Muscle layer of colon (tissue), 2 donors: ENCODE measurements at regions not wholly inside any gene's neighbourhood (a gene's known extent, or its start where the extent isn't known, plus 50 kb on each side); places are given as distances from the start of the nearest gene placed in this dataset.

Experiments used
- H3K27ac ChIP-seq: one replicate; pipeline ENCODE4 v1.7.0; 2013; ENCODE audit warnings: low read depth, mild to moderate bottlenecking, low read length, moderate library complexity
- H3K27me3 ChIP-seq, 2 donors: one replicate each; pipeline ENCODE4 v1.7.0; 2013; ENCODE audit warnings: low read length in 2 of 2, mild to moderate bottlenecking in 2 of 2; ENCODE audit not compliant: insufficient read depth in 2 of 2, control insufficient read depth in 1 of 2
- H3K36me3 ChIP-seq: one replicate; pipeline ENCODE4 v1.7.0; 2013; ENCODE audit warnings: mild to moderate bottlenecking, low read length; ENCODE audit not compliant: insufficient read depth
- H3K4me1 ChIP-seq: one replicate; pipeline ENCODE4 v1.7.0; 2013; ENCODE audit warnings: mild to moderate bottlenecking, low read length; ENCODE audit not compliant: insufficient read depth
- H3K4me3 ChIP-seq, 2 donors: one replicate each; pipeline ENCODE4 v1.7.0; 2013; ENCODE audit warnings: low read length in 2 of 2, low read depth in 1 of 2, mild to moderate bottlenecking in 1 of 2, moderate library complexity in 1 of 2
- H3K9ac ChIP-seq: one replicate; pipeline ENCODE4 v1.7.0; 2013; ENCODE audit warnings: low read length
- H3K9me3 ChIP-seq: one replicate; pipeline ENCODE4 v1.7.0; 2013; ENCODE audit warnings: mild to moderate bottlenecking, low read length
- donor health status: abdominal sarcoma.
- donor health status: Adenocarcinoma of cecum.

DNA sequence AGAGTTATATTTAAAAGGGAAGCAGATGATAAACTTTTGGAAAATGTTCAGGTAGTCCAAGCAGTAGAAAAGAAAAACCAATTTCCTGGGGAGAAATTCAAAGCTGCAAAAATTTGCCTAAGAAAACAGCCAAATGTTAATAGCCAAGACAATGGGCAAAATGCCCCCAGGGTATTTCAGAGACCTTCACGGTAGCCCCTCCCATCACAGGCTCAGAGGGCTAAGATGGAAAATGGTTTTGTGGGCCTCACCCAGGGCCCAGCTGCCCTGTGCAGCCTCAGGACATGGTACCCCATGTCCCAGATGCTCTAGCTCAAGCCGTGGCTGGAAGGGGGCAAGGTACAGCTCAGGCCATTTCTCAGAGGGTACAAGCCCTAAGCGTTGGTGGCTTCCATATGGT lies 391.0 kb downstream of the ZIC4 start:
- Histone ChIP-seq H3K9me3 (no peaks in the 10 kb centered on the region), H3K27ac (no peak overlapping the region), H3K4me3 (no peak overlapping the region), H3K4me1 (no peaks in the 10 kb centered on the region), H3K9ac (no peak overlapping the region), H3K36me3 (no peaks in the 10 kb centered on the region), H3K27me3 (no peaks in the 10 kb centered on the region)

DNA sequence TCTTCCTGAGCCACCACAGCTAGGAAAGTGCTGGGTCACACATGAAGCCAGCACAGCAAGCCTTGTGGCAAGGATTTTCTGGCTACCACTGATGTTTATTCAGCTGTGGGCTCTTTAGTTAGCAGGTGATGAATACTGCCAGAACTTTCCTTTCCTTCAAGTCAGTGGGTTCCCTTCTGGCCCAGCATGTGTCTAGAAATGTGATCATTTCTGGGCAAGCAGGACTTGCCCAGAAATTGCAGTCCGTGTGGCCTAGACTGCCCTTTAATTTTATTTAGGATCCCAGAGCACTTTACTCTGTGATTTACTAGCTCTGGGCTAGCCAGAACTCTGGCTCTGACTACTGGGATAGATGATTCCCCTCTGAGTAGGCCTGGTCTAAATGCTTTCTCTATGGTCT lies 397.5 kb downstream of the ZIC4 start:
- no peaks in the 10 kb centered on the region for H3K4me1 ChIP-seq
- no peaks in the 10 kb centered on the region for H3K36me3 ChIP-seq
- H3K9me3 ChIP-seq: no peaks in the 10 kb centered on the region
- no peak overlapping the region for H3K27ac ChIP-seq
- no peak overlapping the region for H3K4me3 ChIP-seq
- no peaks in the 10 kb centered on the region for H3K27me3 ChIP-seq
- no peak overlapping the region for H3K9ac ChIP-seq

DNA sequence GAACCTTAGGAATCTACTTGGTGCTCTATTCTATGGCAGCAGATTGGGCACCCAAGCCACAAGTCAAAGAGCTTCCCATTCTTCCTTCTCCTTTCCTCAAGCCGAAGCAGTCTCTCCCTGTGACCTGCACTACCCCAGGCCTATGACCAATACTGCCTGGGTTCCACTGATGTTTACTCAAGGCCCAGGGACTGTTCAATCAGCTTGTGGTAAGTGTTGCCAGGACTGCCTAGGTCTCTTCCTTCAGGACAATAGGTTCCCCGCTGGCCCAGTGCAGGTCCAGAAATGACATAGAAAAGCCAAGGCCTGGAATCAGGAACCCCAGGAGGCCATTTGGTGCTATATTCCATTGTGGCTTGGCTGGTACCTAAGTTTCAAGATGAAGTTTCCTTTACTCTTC lies 397.9 kb downstream of the ZIC4 start:
- Histone ChIP-seq H3K4me3 (no peak overlapping the region), H3K9ac (no peak overlapping the region), H3K4me1 (no peaks in the 10 kb centered on the region)

DNA sequence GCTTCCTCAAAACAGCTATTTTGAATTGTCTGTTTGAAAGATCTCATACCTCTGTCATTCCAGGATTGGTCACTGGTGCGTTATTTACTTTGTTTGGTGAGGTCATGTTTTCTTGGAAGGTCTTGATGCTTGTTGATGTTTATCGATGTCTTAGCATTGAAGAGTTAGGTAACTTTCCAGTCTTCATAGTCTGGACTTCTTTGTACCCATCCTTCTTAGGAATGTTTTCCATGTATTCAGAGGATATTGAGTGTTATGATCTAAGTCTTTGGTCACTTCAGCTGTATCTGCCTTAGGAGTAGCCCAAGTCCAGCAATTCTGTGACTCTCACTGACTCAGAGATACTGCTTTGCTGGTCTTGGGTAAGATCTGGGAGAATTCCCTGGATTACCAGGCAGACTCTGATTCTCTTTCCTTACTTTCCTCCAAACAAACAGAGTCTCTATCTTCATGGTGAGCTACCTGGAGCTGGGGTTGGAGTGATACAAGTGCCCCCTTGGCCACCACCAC lies 398.6 kb downstream of the ZIC4 start:
- H3K4me3 ChIP-seq: no peak overlapping the region

More for the DNA sequence above, 397.9 kb downstream of the ZIC4 start:
- Histone ChIP-seq H3K27ac (no peak overlapping the region), H3K27me3 (no peaks in the 10 kb centered on the region), H3K9me3 (no peaks in the 10 kb centered on the region), H3K36me3 (no peaks in the 10 kb centered on the region)

DNA sequence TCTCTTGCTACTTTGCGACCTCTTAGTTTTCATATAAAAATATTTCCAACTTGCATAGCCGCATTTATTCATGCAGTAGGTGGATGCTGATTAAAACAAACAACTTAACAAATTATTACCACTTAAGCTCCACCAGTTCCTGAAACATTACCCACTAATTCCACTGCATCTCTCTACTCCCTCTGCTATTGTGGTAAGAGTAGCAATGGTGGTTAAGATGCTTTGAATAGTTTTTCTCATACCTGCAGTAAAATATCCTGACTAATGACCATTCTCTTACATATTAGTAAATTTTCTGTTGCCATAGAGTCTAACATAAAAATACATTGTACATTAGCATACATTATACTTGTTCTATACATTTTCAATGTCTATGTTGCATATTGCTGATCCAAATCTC lies 397.6 kb upstream of the PLSCR5 start:
- Histone ChIP-seq H3K4me3 (no peak overlapping the region), H3K9ac (no peak overlapping the region), H3K9me3 (no peaks in the 10 kb centered on the region), H3K27ac (no peak overlapping the region), H3K36me3 (no peaks in the 10 kb centered on the region), H3K4me1 (no peaks in the 10 kb centered on the region), H3K27me3 (no peaks in the 10 kb centered on the region)

More for the DNA sequence above, 398.6 kb downstream of the ZIC4 start:
- H3K9ac ChIP-seq: no peak overlapping the region
- H3K4me1 ChIP-seq: no peaks in the 10 kb centered on the region
- H3K27ac ChIP-seq: no peak overlapping the region
- H3K36me3 ChIP-seq: no peaks in the 10 kb centered on the region
- H3K27me3 ChIP-seq: no peaks in the 10 kb centered on the region
- H3K9me3 ChIP-seq: no peaks in the 10 kb centered on the region

DNA sequence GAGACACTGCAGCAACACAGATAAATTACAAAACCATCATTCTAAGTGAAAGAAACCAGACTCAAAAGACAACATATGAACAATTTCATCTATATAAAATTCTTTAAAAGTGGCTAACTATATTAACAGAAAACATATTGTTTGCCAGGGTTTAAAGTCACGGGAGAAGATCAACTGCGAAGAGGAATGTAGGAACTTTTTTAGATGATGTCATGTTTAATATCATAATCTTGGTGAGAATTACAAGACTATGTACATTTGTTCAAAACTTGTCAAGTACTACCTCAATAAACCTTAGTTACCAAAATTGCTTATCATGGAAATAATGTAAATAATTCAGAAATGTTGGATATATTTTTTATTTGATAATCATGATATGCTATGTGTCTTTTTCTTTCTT lies 395.1 kb upstream of the PLSCR5 start:
- Histone ChIP-seq H3K9ac (no peak overlapping the region), H3K36me3 (no peaks in the 10 kb centered on the region), H3K27me3 (no peaks in the 10 kb centered on the region), H3K4me1 (no peaks in the 10 kb centered on the region), H3K4me3 (no peak overlapping the region), H3K9me3 (no peaks in the 10 kb centered on the region), H3K27ac (no peak overlapping the region)

DNA sequence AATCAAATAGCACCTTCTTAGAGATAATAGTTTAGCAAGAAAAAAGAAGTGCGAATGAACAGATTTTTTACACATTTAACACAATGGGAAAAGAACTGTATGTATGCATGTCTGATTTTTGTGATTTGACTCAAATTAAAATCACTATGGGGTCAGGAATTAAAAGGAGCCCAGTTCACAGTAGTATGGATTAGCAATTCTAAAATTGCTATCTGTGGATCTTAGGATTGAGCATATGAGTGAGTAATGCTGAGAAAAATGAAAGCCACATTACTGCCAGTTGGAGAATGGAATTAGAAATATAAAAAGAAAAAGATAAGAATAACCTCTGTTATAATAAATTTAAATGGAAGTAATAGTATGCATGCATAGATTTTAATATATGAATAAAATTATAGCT lies 386.8 kb upstream of the PLSCR5 start:
- Histone ChIP-seq H3K36me3 (no peaks in the 10 kb centered on the region), H3K27ac (no peak overlapping the region), H3K9me3 (no peaks in the 10 kb centered on the region)

DNA sequence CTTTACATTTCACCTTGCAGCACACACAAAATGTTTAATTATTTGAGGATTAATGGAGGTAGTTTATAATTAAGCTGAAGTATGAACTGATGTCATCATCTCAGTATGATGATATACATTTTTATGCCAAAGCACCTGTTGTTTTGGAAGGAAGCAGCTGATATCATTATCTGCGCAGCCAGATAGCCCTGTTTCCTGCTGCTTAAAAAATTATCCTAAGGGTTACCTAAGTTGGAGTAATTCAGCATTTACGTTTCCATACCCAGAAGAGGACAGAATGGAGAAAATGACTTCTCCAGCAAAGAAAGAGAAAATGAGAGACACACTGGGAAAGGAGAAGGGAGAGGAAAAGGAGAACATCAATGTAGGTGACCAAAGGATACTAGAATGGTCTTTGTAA lies 370.3 kb upstream of the PLSCR5 start:
- no peaks in the 10 kb centered on the region for H3K36me3 ChIP-seq
- no peak overlapping the region for H3K4me3 ChIP-seq
- H3K27me3 ChIP-seq: no peaks in the 10 kb centered on the region
- no peak overlapping the region for H3K9ac ChIP-seq
- no peak overlapping the region for H3K27ac ChIP-seq
- no peaks in the 10 kb centered on the region for H3K9me3 ChIP-seq
- H3K4me1 ChIP-seq: no peaks in the 10 kb centered on the region

More for the DNA sequence above, 386.8 kb upstream of the PLSCR5 start:
- Histone ChIP-seq H3K4me1 (no peaks in the 10 kb centered on the region), H3K4me3 (no peak overlapping the region), H3K27me3 (no peaks in the 10 kb centered on the region), H3K9ac (no peak overlapping the region)

DNA sequence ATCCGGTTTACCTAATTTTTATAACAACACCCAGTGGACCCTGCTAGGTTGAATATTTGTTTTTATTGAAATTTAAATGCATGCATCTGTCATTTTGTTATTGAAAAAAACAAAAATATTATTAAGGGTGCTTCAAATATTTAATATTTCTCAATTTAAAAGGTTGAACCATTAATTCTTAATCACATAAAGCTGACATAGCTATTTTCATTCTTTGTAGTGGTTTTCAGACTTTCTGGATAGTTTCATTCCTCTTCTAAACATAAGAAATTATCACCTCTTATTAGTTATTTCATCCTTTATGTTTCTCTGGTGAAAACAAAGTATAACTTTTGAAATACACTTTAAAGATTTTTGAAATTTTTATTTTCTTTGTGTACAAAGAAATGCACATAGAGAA lies 369.9 kb upstream of the PLSCR5 start:
- Histone ChIP-seq H3K27me3 (no peaks in the 10 kb centered on the region), H3K36me3 (no peaks in the 10 kb centered on the region), H3K9me3 (no peaks in the 10 kb centered on the region), H3K27ac (no peak overlapping the region), H3K9ac (no peak overlapping the region), H3K4me3 (no peak overlapping the region), H3K4me1 (no peaks in the 10 kb centered on the region)

DNA sequence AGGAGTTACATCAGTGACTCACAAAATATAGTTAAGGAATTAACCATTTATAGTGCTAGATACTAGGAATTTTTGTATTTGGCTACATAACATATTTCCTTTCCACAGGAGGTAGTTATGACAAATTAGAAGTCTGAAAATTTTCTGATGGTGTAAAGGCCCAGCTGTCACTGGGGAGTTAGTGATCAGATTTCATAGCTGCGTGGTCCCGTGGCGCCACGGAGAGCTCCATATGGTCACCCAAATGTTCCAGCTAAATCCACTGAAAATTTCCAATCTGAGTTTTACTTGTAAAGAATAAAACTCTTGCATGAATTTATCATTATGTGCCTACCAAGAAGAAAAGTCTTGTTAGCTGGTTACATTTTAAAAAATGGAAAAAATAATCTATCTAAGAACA lies 368.9 kb upstream of the PLSCR5 start:
- H3K9ac ChIP-seq: no peak overlapping the region
- H3K4me1 ChIP-seq: no peaks in the 10 kb centered on the region
- H3K4me3 ChIP-seq: no peak overlapping the region
- H3K36me3 ChIP-seq: no peaks in the 10 kb centered on the region
- no peaks in the 10 kb centered on the region for H3K9me3 ChIP-seq
- H3K27ac ChIP-seq: no peak overlapping the region
- no peaks in the 10 kb centered on the region for H3K27me3 ChIP-seq

DNA sequence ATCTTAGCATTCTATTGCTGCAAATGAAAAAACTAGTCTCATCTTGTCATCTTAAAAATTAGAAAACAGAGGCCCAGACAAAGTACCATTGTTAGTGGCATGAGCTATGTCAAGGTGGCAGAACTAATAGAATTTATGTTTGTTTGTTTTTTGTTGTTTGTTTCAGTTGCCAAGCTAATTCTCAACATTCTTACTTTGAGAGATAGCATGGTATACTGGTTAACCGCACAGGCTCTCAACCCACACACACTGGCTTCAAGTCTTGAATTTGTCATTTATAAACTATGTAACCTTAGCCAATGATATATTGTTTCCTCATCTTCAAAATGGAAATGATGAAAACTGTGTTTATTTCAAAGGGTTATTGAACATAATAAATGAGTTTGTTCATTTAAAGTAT lies 367.6 kb upstream of the PLSCR5 start:
- no peaks in the 10 kb centered on the region for H3K36me3 ChIP-seq

DNA sequence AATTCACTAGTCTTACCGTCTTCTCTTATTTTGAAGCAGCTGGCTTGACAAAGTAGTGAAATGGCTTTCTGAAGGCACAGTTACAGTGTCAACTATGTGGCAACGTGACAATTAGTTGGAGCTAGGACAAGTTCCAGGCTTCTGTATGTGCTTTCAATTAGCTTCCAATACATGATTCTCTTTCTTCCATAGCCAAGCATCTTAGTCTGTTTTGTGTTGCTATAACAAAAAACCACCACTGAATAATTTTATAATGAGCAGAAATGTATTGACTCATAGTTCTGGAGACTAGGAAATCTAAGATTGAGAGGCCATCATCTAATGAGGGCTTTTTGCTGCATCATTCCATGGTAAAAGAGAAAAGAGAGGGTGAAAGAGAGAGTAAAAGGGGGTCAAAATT lies 365.1 kb upstream of the PLSCR5 start:
- Histone ChIP-seq H3K9ac (no peak overlapping the region), H3K27ac (no peak overlapping the region), H3K4me3 (no peak overlapping the region), H3K9me3 (no peaks in the 10 kb centered on the region), H3K27me3 (no peaks in the 10 kb centered on the region), H3K36me3 (no peaks in the 10 kb centered on the region), H3K4me1 (no peaks in the 10 kb centered on the region)

More for the DNA sequence above, 367.6 kb upstream of the PLSCR5 start:
- H3K27ac ChIP-seq: no peak overlapping the region
- H3K4me3 ChIP-seq: no peak overlapping the region
- H3K9me3 ChIP-seq: no peaks in the 10 kb centered on the region
- H3K27me3 ChIP-seq: no peaks in the 10 kb centered on the region
- no peaks in the 10 kb centered on the region for H3K4me1 ChIP-seq
- H3K9ac ChIP-seq: no peak overlapping the region
